Peyer's patch (tissue), 4 donors: ENCODE measurements at regions not wholly inside any gene's neighbourhood (a gene's known extent, or its start where the extent isn't known, plus 50 kb on each side); places are given as distances from the start of the nearest gene placed in this dataset.

Experiments used
- POLR2A ChIP-seq, 2 donors: fragments of 450-650 bp; IDR thresholded peaks; one replicate each; pipeline ENCODE4 v1.5.1; 2017; ENCODE audit warnings: antibody characterized with exemption in 2 of 2, mild to moderate bottlenecking in 2 of 2, moderate library complexity in 2 of 2
- TF ChIP-seq, protein P1 (sequence below), 6 experiments: fragments of 450-650 bp in 4 of 6; fragments of 200-600 bp in 2 of 6; sonication (generic) in 1 of 6; IDR thresholded peaks; one replicate each; pipeline ENCODE4 v1.5.1; 2017 to 2019; ENCODE audit warnings: antibody characterized with exemption in 6 of 6, mild to moderate bottlenecking in 3 of 6, moderate library complexity in 1 of 6

- TF ChIP-seq, protein P1, sequence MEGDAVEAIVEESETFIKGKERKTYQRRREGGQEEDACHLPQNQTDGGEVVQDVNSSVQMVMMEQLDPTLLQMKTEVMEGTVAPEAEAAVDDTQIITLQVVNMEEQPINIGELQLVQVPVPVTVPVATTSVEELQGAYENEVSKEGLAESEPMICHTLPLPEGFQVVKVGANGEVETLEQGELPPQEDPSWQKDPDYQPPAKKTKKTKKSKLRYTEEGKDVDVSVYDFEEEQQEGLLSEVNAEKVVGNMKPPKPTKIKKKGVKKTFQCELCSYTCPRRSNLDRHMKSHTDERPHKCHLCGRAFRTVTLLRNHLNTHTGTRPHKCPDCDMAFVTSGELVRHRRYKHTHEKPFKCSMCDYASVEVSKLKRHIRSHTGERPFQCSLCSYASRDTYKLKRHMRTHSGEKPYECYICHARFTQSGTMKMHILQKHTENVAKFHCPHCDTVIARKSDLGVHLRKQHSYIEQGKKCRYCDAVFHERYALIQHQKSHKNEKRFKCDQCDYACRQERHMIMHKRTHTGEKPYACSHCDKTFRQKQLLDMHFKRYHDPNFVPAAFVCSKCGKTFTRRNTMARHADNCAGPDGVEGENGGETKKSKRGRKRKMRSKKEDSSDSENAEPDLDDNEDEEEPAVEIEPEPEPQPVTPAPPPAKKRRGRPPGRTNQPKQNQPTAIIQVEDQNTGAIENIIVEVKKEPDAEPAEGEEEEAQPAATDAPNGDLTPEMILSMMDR (IDR thresholded peaks at IDR 0.05), result no peak
- no peak for TF ChIP-seq POLR2A (IDR thresholded peaks at IDR 0.05)
These were observed 911.3 kb upstream of the LCORL start for GRCh38 chr4:18932730-18933339.
